ENCODE measurements at regions not wholly inside any gene's neighbourhood (a gene's known extent, or its start where the extent isn't known, plus 50 kb on each side); places are given as distances from the start of the nearest gene placed in this dataset.
"Not testable (repeated sequence)": the region's sequence is repeated elsewhere in the genome, so short reads cannot be mapped to it uniquely, and the experiment has no call there.

DNA sequence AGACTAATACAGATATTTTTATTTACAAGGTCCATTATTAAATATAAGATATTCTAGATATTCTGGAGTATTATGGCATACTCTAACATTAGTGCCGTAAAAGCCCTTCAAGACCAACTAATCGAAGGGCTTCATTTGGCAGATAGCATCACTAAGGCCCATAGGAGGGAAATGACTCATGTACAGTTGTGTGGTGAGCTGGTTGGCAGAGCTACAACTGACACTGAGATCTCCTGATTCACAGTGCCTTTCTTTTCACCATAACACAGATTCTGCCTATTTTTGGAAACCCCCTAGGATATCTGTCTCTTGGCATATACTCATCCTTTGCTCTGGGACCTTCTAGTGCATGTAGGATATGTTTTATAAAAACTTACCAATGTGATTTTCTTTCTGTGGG is 201.7 kb upstream of the AFF2 start:
- TF ChIP-seq, protein P1, sequence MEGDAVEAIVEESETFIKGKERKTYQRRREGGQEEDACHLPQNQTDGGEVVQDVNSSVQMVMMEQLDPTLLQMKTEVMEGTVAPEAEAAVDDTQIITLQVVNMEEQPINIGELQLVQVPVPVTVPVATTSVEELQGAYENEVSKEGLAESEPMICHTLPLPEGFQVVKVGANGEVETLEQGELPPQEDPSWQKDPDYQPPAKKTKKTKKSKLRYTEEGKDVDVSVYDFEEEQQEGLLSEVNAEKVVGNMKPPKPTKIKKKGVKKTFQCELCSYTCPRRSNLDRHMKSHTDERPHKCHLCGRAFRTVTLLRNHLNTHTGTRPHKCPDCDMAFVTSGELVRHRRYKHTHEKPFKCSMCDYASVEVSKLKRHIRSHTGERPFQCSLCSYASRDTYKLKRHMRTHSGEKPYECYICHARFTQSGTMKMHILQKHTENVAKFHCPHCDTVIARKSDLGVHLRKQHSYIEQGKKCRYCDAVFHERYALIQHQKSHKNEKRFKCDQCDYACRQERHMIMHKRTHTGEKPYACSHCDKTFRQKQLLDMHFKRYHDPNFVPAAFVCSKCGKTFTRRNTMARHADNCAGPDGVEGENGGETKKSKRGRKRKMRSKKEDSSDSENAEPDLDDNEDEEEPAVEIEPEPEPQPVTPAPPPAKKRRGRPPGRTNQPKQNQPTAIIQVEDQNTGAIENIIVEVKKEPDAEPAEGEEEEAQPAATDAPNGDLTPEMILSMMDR (IDR thresholded peaks at IDR 0.05; ENCODE audit: low read depth, low read length): no peak
- peak; percentile 0 to 16 for DNase-seq (ENCODE audit: low read depth in 2 of 2)
- H3K4me3 ChIP-seq (replicated peaks in 1 of 2; ENCODE audit: low read depth in 2 of 2, low read length in 2 of 2): no peak overlapping the region

GRCh38 chrX:148305214-148305613 is 195.2 kb upstream of the AFF2 start:
- not testable (repeated sequence) for H3K4me3 ChIP-seq (replicated peaks in 1 of 2; ENCODE audit: low read depth in 2 of 2, low read length in 2 of 2); DNase-seq (ENCODE audit: low read depth in 2 of 2)

- TF ChIP-seq, protein P1 (IDR thresholded peaks at IDR 0.05; ENCODE audit: low read depth, low read length): no peak
- H3K4me3 ChIP-seq (replicated peaks in 1 of 2; ENCODE audit: low read depth in 2 of 2, low read length in 2 of 2): no peak overlapping the region
- no peak for DNase-seq (ENCODE audit: low read depth in 2 of 2)
Measured at GRCh38 chrX:148309413-148309812, 191.0 kb upstream of the AFF2 start.

GRCh38 chrX:148310426-148311165 is 189.8 kb upstream of the AFF2 start:
- no peak for DNase-seq (ENCODE audit: low read depth in 2 of 2)
- TF ChIP-seq, protein P1 (IDR thresholded peaks at IDR 0.05; ENCODE audit: low read depth, low read length): no peak
- no peak overlapping the region for H3K4me3 ChIP-seq (replicated peaks in 1 of 2; ENCODE audit: low read depth in 2 of 2, low read length in 2 of 2)

DNA sequence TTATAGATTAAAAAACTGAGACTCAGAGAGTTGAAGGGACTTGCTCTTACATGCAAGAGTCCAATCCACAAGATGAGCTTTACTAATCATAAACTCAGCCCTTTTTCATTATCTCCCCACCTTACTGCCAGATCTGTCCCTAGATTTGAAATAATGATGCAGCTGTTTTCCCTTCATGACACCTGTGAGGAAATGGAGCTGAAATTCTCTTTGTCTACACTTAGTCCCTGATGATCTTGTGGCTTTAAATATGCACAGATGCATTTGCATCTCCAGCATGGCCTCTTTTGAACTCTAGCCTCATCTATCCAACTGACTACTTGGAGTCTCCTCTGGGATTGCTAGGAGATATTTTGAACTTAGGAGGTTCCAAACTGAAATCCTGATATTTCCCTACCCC is 188.9 kb upstream of the AFF2 start:
- TF ChIP-seq, protein P1 (IDR thresholded peaks at IDR 0.05; ENCODE audit: low read depth, low read length): no peak
- no peak overlapping the region for H3K4me3 ChIP-seq (replicated peaks in 1 of 2; ENCODE audit: low read depth in 2 of 2, low read length in 2 of 2)
- DNase-seq (ENCODE audit: low read depth in 2 of 2): no peak

DNA sequence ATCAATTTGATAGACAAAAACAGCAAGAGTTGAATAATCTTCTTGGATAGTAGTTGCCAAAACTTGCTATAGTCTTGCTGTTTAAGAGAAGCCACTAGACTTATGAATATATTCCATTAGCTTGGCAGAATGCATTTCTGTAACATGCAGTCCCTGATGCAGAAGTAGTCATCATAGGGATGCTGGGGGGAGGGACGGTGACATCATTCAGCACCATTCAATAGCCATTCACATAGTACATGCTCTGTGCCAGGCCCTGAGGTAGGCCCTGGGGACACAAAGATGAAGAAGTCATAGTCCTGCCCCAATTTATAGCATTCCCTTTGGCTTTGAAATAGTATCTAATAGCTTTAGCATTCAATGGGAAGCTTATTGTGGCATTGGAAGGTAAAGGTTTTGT is 185.5 kb upstream of the AFF2 start:
- no peak for DNase-seq (ENCODE audit: low read depth in 2 of 2)
- H3K4me3 ChIP-seq (replicated peaks in 1 of 2; ENCODE audit: low read depth in 2 of 2, low read length in 2 of 2): no peak overlapping the region
- TF ChIP-seq, protein P1 (IDR thresholded peaks at IDR 0.05; ENCODE audit: low read depth, low read length): no peak

DNA sequence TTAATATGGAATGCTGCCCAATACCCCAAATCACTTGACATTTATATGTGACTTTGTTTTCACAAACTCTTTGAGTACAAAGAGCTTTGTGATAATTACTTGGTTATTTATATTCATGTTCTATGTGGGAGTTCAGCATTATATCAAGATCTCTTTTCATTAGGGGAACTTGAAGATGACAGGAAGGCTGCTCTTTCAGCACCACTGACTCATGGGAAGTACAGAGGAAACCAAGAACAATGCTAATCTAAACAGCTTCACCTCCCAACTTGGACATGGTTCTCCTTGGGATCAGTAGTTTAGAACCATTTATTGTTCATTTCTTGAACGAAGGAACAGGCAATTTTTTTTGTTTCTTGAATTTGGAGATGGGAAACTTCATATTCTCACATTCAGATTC is 184.0 kb upstream of the AFF2 start:
- DNase-seq (ENCODE audit: low read depth in 2 of 2): no peak
- H3K4me3 ChIP-seq (replicated peaks in 1 of 2; ENCODE audit: low read depth in 2 of 2, low read length in 2 of 2): no peak overlapping the region
- TF ChIP-seq, protein P1 (IDR thresholded peaks at IDR 0.05; ENCODE audit: low read depth, low read length): no peak
